Karpas-422 (cell line): ENCODE measurements at regions not wholly inside any gene's neighbourhood (a gene's known extent, or its start where the extent isn't known, plus 50 kb on each side); places are given as distances from the start of the nearest gene placed in this dataset.

Source experiments
- DNase-seq: peaks from one replicate; pipeline ENCODE4 v3.0.0-alpha.2; 2015
- H2AFZ ChIP-seq: fragments of 200-600 bp; sonication (generic); 2 replicates; pipeline ENCODE4 v1.6.1; 2014; ENCODE audit warnings: antibody characterized with exemption, low read length, mixed read lengths
- H3K27ac ChIP-seq: fragments of 200-600 bp; sonication (generic); 2 replicates; pipeline ENCODE4 v1.5.1; 2014; ENCODE audit warnings: mild to moderate bottlenecking, low read length, moderate library complexity
- H3K27me3 ChIP-seq: fragments of 200-600 bp; sonication (generic); 2 replicates; pipeline ENCODE4 v1.6.1; 2014; ENCODE audit warnings: low read length, mixed read lengths
- H3K36me3 ChIP-seq: fragments of 200-600 bp; sonication (generic); 2 replicates; pipeline ENCODE4 v1.6.1; 2014; ENCODE audit warnings: low read length, mixed read lengths; ENCODE audit not compliant: insufficient read depth
- H3K4me1 ChIP-seq: fragments of 200-600 bp; sonication (generic); 2 replicates; pipeline ENCODE4 v1.6.1; 2014; ENCODE audit warnings: mild to moderate bottlenecking, low read length, mixed read lengths
- H3K4me2 ChIP-seq: fragments of 200-600 bp; sonication (generic); 2 replicates; pipeline ENCODE4 v1.6.1; 2014; ENCODE audit warnings: low read length, low read depth, mild to moderate bottlenecking; ENCODE audit not compliant: poor library complexity, severe bottlenecking
- H3K4me3 ChIP-seq: fragments of 200-600 bp; sonication (generic); 2 replicates; pipeline ENCODE4 v1.5.1; 2014; ENCODE audit warnings: mild to moderate bottlenecking, antibody characterized with exemption, low read length, mixed read lengths
- H3K79me2 ChIP-seq: fragments of 200-600 bp; sonication (generic); 2 replicates; pipeline ENCODE4 v1.6.1; 2014; ENCODE audit warnings: mild to moderate bottlenecking, low read length, mixed read lengths
- H3K9ac ChIP-seq: fragments of 200-600 bp; sonication (generic); 2 replicates; pipeline ENCODE4 v1.6.0; 2014; ENCODE audit warnings: low read length
- H3K9me2 ChIP-seq: fragments of 200-600 bp; sonication (generic), shearing (Covaris generic); replicated peaks from 2 replicates; pipeline ENCODE4 v1.6.0; 2014; ENCODE audit warnings: mild to moderate bottlenecking, low read length, moderate library complexity; ENCODE audit not compliant: insufficient read depth
- H3K9me3 ChIP-seq: fragments of 300-700, 200-600 bp; sonication (generic); 2 replicates; pipeline ENCODE4 v1.6.1; 2014; ENCODE audit warnings: low read length, mixed read lengths
- H4K20me1 ChIP-seq: fragments of 200-600 bp; sonication (generic); 2 replicates; pipeline ENCODE4 v1.6.1; 2014; ENCODE audit warnings: mild to moderate bottlenecking, antibody characterized with exemption, low read length, low read depth; ENCODE audit not compliant: insufficient read depth

GRCh38 chr3:117886147-117886546 is 1148.5 kb downstream of the IGSF11 start:
- Histone ChIP-seq H3K27ac (no peak overlapping the region), H3K9me3 (no peaks in the 10 kb centered on the region), H3K79me2 (no peaks in the 10 kb centered on the region), H3K9me2 (no peaks in the 10 kb centered on the region), H3K36me3 (no peaks in the 10 kb centered on the region), H3K27me3 (no peaks in the 10 kb centered on the region), H3K9ac (no peak overlapping the region), H4K20me1 (no peaks in the 10 kb centered on the region), H3K4me1 (peaks cover 10% of the 10 kb centered on the region), H3K4me2 (no peak overlapping the region), H3K4me3 (no peak overlapping the region), H2AFZ (no peak overlapping the region)
- no peak for DNase-seq

GRCh38 chr3:117887031-117887430 is 1147.6 kb downstream of the IGSF11 start:
- H3K79me2 ChIP-seq: no peaks in the 10 kb centered on the region
- no peak overlapping the region for H3K4me3 ChIP-seq
- H3K4me1 ChIP-seq: peaks cover 10% of the 10 kb centered on the region
- H3K27ac ChIP-seq: no peak overlapping the region
- DNase-seq: no peak
- H3K9me2 ChIP-seq: no peaks in the 10 kb centered on the region
- H3K36me3 ChIP-seq: no peaks in the 10 kb centered on the region
- H2AFZ ChIP-seq: no peak overlapping the region
- H3K4me2 ChIP-seq: no peak overlapping the region
- H3K9me3 ChIP-seq: no peaks in the 10 kb centered on the region
- no peak overlapping the region for H3K9ac ChIP-seq
- H4K20me1 ChIP-seq: no peaks in the 10 kb centered on the region
- H3K27me3 ChIP-seq: no peaks in the 10 kb centered on the region

DNA sequence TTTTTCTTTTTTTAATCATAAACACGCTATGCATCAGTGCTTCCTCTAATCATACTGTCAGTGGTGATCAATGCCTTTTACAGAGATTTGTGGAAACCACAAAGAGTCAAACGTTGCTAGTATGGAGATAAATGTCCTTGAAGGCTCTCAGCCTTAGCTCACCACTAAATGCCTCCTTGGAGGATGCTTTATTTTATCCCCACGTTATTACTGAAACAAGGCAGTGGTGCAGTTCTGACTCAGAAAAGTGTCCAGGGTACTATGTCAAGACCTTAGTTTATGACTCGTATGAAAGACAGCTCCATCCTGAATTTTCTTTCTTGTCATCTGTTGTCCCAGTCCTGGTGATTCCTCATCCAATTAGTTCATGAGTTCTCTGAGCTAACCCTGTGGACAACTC is 1146.7 kb downstream of the IGSF11 start:
- Histone ChIP-seq H3K36me3 (no peaks in the 10 kb centered on the region), H3K4me2 (no peak overlapping the region), H3K27ac (no peak overlapping the region), H3K4me1 (peaks cover 10% of the 10 kb centered on the region), H4K20me1 (no peaks in the 10 kb centered on the region), H2AFZ (no peak overlapping the region), H3K9me2 (no peaks in the 10 kb centered on the region), H3K9ac (no peak overlapping the region), H3K4me3 (no peak overlapping the region), H3K27me3 (no peaks in the 10 kb centered on the region), H3K9me3 (no peaks in the 10 kb centered on the region), H3K79me2 (no peaks in the 10 kb centered on the region)
- DNase-seq: no peak

DNA sequence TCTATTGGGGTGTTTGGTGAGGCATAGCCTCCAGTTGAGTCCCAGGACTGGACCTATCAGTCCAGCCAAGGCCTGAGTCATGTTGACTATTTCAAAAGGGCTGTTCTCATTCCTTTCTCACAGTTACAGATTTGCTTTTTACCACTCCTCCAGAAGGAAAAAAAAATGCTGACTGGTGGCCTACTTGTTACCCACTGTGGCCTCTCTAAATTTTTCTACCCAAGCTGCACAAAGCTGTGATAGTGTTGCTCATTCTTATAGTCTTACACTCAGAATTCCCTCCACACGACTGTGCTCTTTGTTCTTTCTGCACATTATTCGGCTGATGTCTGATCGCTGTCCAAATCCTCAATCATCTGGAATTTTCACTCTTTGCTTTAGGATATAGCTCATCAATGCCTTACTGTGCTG is 1142.2 kb downstream of the IGSF11 start:
- H3K79me2 ChIP-seq: no peaks in the 10 kb centered on the region
- no peaks in the 10 kb centered on the region for H3K27me3 ChIP-seq
- no peaks in the 10 kb centered on the region for H4K20me1 ChIP-seq
- H2AFZ ChIP-seq: no peak overlapping the region
- no peak overlapping the region for H3K9ac ChIP-seq
- no peaks in the 10 kb centered on the region for H3K36me3 ChIP-seq
- no peak overlapping the region for H3K4me2 ChIP-seq
- H3K4me3 ChIP-seq: no peak overlapping the region
- H3K4me1 ChIP-seq: no peaks in the 10 kb centered on the region; the same call in 1 of the 2 replicates
- no peaks in the 10 kb centered on the region for H3K9me2 ChIP-seq
- H3K27ac ChIP-seq: no peak overlapping the region
- no peak for DNase-seq
- no peaks in the 10 kb centered on the region for H3K9me3 ChIP-seq

DNA sequence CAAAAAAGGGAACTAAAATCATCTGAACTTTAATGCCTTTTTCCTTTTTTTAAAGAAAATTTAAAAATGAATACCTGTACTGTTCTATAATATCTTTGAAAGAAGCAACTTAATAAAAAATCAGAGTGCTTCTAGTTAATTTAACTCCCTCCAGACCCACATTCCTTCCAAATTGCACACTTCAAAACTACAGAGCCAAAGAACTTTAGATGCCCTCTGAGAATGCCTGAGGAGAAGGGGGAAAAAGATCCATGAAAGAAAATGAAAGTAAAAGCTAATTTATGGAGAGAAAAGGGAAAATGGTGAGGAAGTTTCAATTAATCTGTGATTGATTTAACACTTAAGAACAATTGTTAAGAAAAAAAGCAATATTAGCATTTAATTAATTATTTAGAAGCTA is 1141.6 kb downstream of the IGSF11 start:
- no peak for DNase-seq
- Histone ChIP-seq H3K9me3 (no peaks in the 10 kb centered on the region), H2AFZ (no peak overlapping the region), H3K4me1 (no peaks in the 10 kb centered on the region; the same call in 1 of the 2 replicates), H3K79me2 (no peaks in the 10 kb centered on the region), H4K20me1 (no peaks in the 10 kb centered on the region), H3K27me3 (no peaks in the 10 kb centered on the region), H3K9me2 (no peaks in the 10 kb centered on the region), H3K36me3 (no peaks in the 10 kb centered on the region), H3K4me3 (no peak overlapping the region), H3K9ac (no peak overlapping the region), H3K4me2 (no peak overlapping the region), H3K27ac (no peak overlapping the region)

GRCh38 chr3:117893638-117894037 is 1141.0 kb downstream of the IGSF11 start:
- no peak overlapping the region for H3K4me2 ChIP-seq
- H3K4me1 ChIP-seq: no peaks in the 10 kb centered on the region; the same call in 1 of the 2 replicates
- no peaks in the 10 kb centered on the region for H3K9me3 ChIP-seq
- H3K27ac ChIP-seq: no peak overlapping the region
- H2AFZ ChIP-seq: no peak overlapping the region
- no peak for DNase-seq
- H3K79me2 ChIP-seq: no peaks in the 10 kb centered on the region
- H3K4me3 ChIP-seq: no peak overlapping the region
- H3K36me3 ChIP-seq: no peaks in the 10 kb centered on the region
- no peaks in the 10 kb centered on the region for H3K27me3 ChIP-seq
- no peaks in the 10 kb centered on the region for H4K20me1 ChIP-seq
- H3K9me2 ChIP-seq: no peaks in the 10 kb centered on the region
- no peak overlapping the region for H3K9ac ChIP-seq

DNA sequence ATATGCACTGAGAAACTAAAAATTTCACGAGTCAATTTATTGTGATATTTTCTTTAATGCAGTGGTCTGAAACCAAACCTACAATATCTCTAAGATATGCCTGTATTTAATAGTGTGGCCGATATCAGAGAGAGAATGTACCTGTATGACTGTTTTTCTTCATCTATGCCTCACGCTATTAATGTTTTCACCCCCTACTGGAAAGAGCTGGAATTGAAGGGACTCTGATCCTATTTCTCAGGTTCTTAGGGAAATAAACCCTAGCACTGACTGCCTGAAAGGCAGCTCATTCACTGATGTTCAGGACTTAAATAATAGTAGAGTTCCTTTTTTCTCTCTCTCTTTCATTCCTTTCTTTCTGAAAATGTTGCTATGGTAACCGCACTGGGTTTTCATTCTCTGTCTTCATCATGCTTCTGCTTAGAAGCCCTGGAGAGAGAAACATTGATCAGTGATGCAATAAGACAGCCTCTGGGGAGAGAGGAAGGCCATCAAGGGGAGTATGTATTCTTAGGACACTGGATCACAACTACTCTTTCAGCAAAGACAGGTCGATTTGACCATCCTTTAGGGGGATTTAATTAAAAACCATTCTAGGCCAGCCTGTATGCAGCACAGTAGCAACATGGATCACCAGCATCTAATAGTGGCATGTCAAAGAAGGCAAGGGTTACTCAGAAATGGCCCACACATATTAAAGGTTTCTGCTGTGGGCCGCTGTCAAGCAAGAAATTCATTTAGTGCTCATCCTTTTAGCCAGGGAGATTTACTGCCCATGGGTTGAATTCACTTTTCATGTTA is 1135.7 kb downstream of the IGSF11 start:
- Histone ChIP-seq H3K27ac (no peak overlapping the region), H3K9me3 (no peaks in the 10 kb centered on the region), H3K9me2 (no peaks in the 10 kb centered on the region), H3K27me3 (no peaks in the 10 kb centered on the region), H3K9ac (no peak overlapping the region), H4K20me1 (no peaks in the 10 kb centered on the region), H3K36me3 (no peaks in the 10 kb centered on the region), H2AFZ (no peak overlapping the region), H3K4me1 (no peaks in the 10 kb centered on the region), H3K79me2 (no peaks in the 10 kb centered on the region), H3K4me3 (no peak overlapping the region), H3K4me2 (no peak overlapping the region)
- DNase-seq: peak; percentile 78

DNA sequence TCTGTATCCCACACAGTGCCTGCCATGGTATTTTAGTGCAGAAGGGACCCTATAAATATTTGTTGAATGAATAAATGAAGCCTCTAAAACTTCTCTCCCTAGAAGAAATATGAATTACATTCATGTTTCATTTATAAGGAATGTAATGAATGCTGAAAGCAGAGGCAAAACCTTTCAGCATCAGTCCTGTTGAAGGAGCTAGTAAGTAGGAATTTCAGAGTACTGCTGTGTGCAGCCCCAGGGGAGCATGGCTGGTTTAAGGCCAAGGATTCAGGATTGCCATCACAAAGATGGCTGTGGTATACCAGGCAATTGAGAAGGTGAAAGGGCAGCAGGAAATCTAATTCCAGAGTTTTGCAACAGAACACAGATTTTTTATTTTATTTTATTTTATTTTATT is 1131.4 kb downstream of the IGSF11 start:
- DNase-seq: no peak
- H3K79me2 ChIP-seq: no peaks in the 10 kb centered on the region
- H3K4me3 ChIP-seq: no peak overlapping the region
- H3K9ac ChIP-seq: no peak overlapping the region
- H3K4me1 ChIP-seq: no peaks in the 10 kb centered on the region
- H3K9me2 ChIP-seq: no peaks in the 10 kb centered on the region
- no peaks in the 10 kb centered on the region for H3K9me3 ChIP-seq
- no peak overlapping the region for H3K27ac ChIP-seq
- no peak overlapping the region for H3K4me2 ChIP-seq
- no peak overlapping the region for H2AFZ ChIP-seq
- H3K36me3 ChIP-seq: no peaks in the 10 kb centered on the region
- H3K27me3 ChIP-seq: no peaks in the 10 kb centered on the region
- no peaks in the 10 kb centered on the region for H4K20me1 ChIP-seq
